COLO668 (cell line): ENCODE measurements at regions not wholly inside any gene's neighbourhood (a gene's known extent, or its start where the extent isn't known, plus 50 kb on each side); places are given as distances from the start of the nearest gene placed in this dataset.

Source experiments
- DNase-seq: peaks from one replicate; lab custom pipeline; 2025; ENCODE audit not compliant: unreplicated experiment; lab: John Stamatoyannopoulos, UW

DNA sequence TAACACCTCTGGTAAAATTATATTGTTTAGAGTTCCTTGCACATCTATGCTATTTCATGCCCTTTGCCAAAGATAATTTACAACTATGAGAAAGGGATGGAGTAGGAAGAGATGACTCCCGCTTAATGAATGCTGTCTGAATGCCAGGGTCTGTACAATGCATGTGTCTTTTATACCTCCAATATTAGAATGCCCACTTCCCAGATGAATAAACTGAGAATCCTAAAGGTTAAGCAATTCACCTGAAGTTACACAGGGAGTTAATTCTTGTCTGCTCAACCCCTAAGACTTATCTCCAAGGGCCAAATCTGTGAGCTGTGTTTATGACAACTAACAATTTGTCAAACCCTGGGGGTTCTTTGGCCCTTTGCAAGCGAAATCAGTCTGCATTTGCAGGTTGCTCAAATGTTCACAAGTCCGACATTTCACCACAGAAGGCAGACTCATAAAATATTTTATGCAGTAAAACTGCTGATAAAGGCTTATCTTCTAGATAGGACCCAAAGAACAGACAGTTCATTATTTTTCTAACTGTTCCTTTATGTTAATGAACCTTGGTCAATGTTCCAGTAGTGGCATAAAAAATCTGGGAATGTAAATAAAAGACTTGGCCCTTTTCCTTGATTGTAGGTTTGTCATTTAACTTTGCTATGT lies 50.2 kb upstream of the ATP1A1 start:
- DNase-seq = no peak
